ENCODE measurements at regions not wholly inside any gene's neighbourhood (a gene's known extent, or its start where the extent isn't known, plus 50 kb on each side); places are given as distances from the start of the nearest gene placed in this dataset.

GRCh38 chr5:155839251-155840037, 487.5 kb upstream of the SGCD start:
- no peak for ATAC-seq (ENCODE audit: low read depth)
- Histone ChIP-seq H3K36me3 (ENCODE audit: control insufficient read depth, insufficient read depth, low read length) (no peaks in the 10 kb centered on the region), H3K4me2 (ENCODE audit: low read depth, low read length) (no peak overlapping the region), H3K56ac (ENCODE audit: extremely low read depth, insufficient read depth, low read length) (no peak overlapping the region), H3K9ac (ENCODE audit: low read depth, low read length) (no peak overlapping the region), H2AK5ac (ENCODE audit: low read depth, low read length) (no peak overlapping the region), H3K9me3 (ENCODE audit: control insufficient read depth, insufficient read depth, low read length) (no peaks in the 10 kb centered on the region), H3K79me1 (ENCODE audit: low read depth in 1 of 2, low read length in 2 of 2) (no peaks in the 10 kb centered on the region), H3K14ac (replicated peaks; ENCODE audit: low read depth, low read length) (no peak overlapping the region), H4K91ac (ENCODE audit: insufficient read depth, low read depth, low read length) (no peak overlapping the region), H2BK5ac (ENCODE audit: low read depth, low read length, poor library complexity, severe bottlenecking) (no peak overlapping the region), H3K18ac (ENCODE audit: low read depth, low read length) (no peak overlapping the region), H3K27me3 (ENCODE audit: control insufficient read depth, insufficient read depth, low read length) (no peaks in the 10 kb centered on the region), H2BK20ac (ENCODE audit: low read depth, low read length) (no peak overlapping the region), H3K9me1 (ENCODE audit: insufficient read depth, low read length) (no peaks in the 10 kb centered on the region), H3K27ac (ENCODE audit: insufficient read depth, low read length) (no peak overlapping the region), H2AK9ac (replicated peaks; ENCODE audit: low read depth, low read length, poor library complexity) (no peak overlapping the region), H2BK120ac (ENCODE audit: low read depth, low read length) (no peak overlapping the region), H2BK15ac (ENCODE audit: low read depth, low read length) (no peak overlapping the region), H4K8ac (ENCODE audit: low read depth in 2 of 2, low read length in 2 of 2) (no peak overlapping the region), H3K4me3 (ENCODE audit: insufficient read depth, low read depth, low read length) (no peak overlapping the region), H3K4me1 (ENCODE audit: control insufficient read depth, insufficient read depth, low read length) (no peaks in the 10 kb centered on the region), H4K5ac (ENCODE audit: low read depth, low read length) (no peak overlapping the region), H3K4ac (ENCODE audit: low read depth, low read length) (no peak overlapping the region), H2AFZ (replicated peaks; ENCODE audit: low read length, poor library complexity) (no peak overlapping the region), H3K23ac (ENCODE audit: low read depth, low read length) (no peak overlapping the region), H4K20me1 (ENCODE audit: insufficient read depth, low read length) (no peaks in the 10 kb centered on the region)
- WGBS, 2 experiments (ENCODE audit: extremely low coverage in 2 of 2, insufficient read length in 1 of 2) = no CpG with 5 or more reads among the region's 5 CpGs
- dilution Hi-C loops (cut with HindIII; ENCODE audit: low sequenced_read_pairs, unreplicated experiment) = no loop called here
- intact Hi-C loops (cut with micrococcal nuclease) = no loop called here
- TF ChIP-seq CEBPB (IDR thresholded peaks at IDR 0.05; ENCODE audit: low read depth, low read length) (no peak), RCOR1 (IDR thresholded peaks at IDR 0.05; ENCODE audit: insufficient replicate concordance, low read length) (no peak), USF2 (IDR thresholded peaks at IDR 0.05; ENCODE audit: low read depth, low read length) (no peak), ELK1 (IDR thresholded peaks at IDR 0.05; ENCODE audit: borderline replicate concordance, low read depth, low read length) (no peak), CTCF (conservative IDR thresholded peaks at IDR 0.05; ENCODE audit: low read depth, low read length) (no peak), POLR2A (IDR thresholded peaks at IDR 0.05; ENCODE audit: low read depth, low read length) (no peak), BHLHE40 (IDR thresholded peaks at IDR 0.05; ENCODE audit: low read depth, low read length) (no peak), MXI1 (IDR thresholded peaks at IDR 0.05; ENCODE audit: borderline replicate concordance, low read depth, low read length) (no peak), MAFK (IDR thresholded peaks at IDR 0.05; ENCODE audit: low read depth, low read length) (no peak), RAD21 (IDR thresholded peaks at IDR 0.05; ENCODE audit: low read length) (no peak), MAZ (IDR thresholded peaks at IDR 0.05; ENCODE audit: borderline replicate concordance, low read depth, low read length) (no peak), FOS (IDR thresholded peaks at IDR 0.05; ENCODE audit: low read depth, low read length) (no peak)
- BruUV-seq (replicated peaks) = no TSS peak
- ChIA-PET POLR2A (ENCODE audit: unreplicated experiment) (no interaction called here), CTCF (interaction anchor here (0.6 to 0.7 kb wide), 2 partner anchors 521 to 908 kb away, joined by 4 to 5 read pairs; no protein-coding TSS in a partner anchor)
- in situ Hi-C loops (cut with MboI; ENCODE audit: low sequenced_read_pairs) = no loop called here
- peak; percentile 0 for DNase-seq
